ENCODE measurements at regions not wholly inside any gene's neighbourhood (a gene's known extent, or its start where the extent isn't known, plus 50 kb on each side); places are given as distances from the start of the nearest gene placed in this dataset.
A peak's percentile ranks its signal among the peaks of the same experiment; 100 is the strongest.
"Not testable (repeated sequence)": the region's sequence is repeated elsewhere in the genome, so short reads cannot be mapped to it uniquely, and the experiment has no call there.

GRCh38 chr6:21282360-21282759 lies 311.2 kb upstream of the SOX4 start:
- FAIRE-seq: not testable (repeated sequence)

- no peak for FAIRE-seq
Observed at GRCh38 chr6:21284166-21284565, 309.4 kb upstream of the SOX4 start.

- FAIRE-seq: no peak
Observed at GRCh38 chr6:21284706-21285105, 308.8 kb upstream of the SOX4 start.

GRCh38 chr6:21294144-21294543 lies 299.4 kb upstream of the SOX4 start:
- no peak for FAIRE-seq

- no peak for FAIRE-seq
Observed at GRCh38 chr6:21295506-21296240, 297.9 kb upstream of the SOX4 start.

- no peak for FAIRE-seq
Observed at GRCh38 chr6:21297665-21298064, 295.9 kb upstream of the SOX4 start.

GRCh38 chr6:21299216-21299615 lies 294.3 kb upstream of the SOX4 start:
- no peak for FAIRE-seq

- peak; percentile 80 for FAIRE-seq
Observed at GRCh38 chr6:21300439-21300838, 293.1 kb upstream of the SOX4 start.

- FAIRE-seq: no peak
Observed at GRCh38 chr6:21305893-21306332, 287.6 kb upstream of the SOX4 start.

GRCh38 chr6:21306546-21306945 lies 287.0 kb upstream of the SOX4 start:
- FAIRE-seq: no peak

GRCh38 chr6:21309807-21310221 lies 283.7 kb upstream of the SOX4 start:
- FAIRE-seq: no peak

GRCh38 chr6:21310568-21311140 lies 282.9 kb upstream of the SOX4 start:
- FAIRE-seq: no peak

- no peak for FAIRE-seq
Observed at GRCh38 chr6:21312118-21312517, 281.4 kb upstream of the SOX4 start.

GRCh38 chr6:21317642-21318041 lies 275.9 kb upstream of the SOX4 start:
- no peak for FAIRE-seq

GRCh38 chr6:21321076-21321475 lies 272.5 kb upstream of the SOX4 start:
- FAIRE-seq: no peak

- no peak for FAIRE-seq
Observed at GRCh38 chr6:21321531-21321930, 272.0 kb upstream of the SOX4 start.

GRCh38 chr6:21323577-21323976 lies 270.0 kb upstream of the SOX4 start:
- FAIRE-seq: no peak

GRCh38 chr6:21325201-21325856 lies 268.2 kb upstream of the SOX4 start:
- no peak for FAIRE-seq

GRCh38 chr6:21327326-21328112 lies 266.0 kb upstream of the SOX4 start:
- no peak for FAIRE-seq

GRCh38 chr6:21331235-21331634 lies 262.3 kb upstream of the SOX4 start:
- FAIRE-seq: no peak

GRCh38 chr6:21332077-21332476 lies 261.5 kb upstream of the SOX4 start:
- no peak for FAIRE-seq

- FAIRE-seq: no peak
Observed at GRCh38 chr6:21332660-21333059, 260.9 kb upstream of the SOX4 start.

- FAIRE-seq: no peak
Observed at GRCh38 chr6:21333715-21334114, 259.8 kb upstream of the SOX4 start.

Data from A204.1 (cell line).